SH-SY5Y (cell line): ENCODE measurements at regions not wholly inside any gene's neighbourhood (a gene's known extent, or its start where the extent isn't known, plus 50 kb on each side); places are given as distances from the start of the nearest gene placed in this dataset.

Experiments
- GATA2 ChIP-seq: IDR thresholded peaks from 2 replicates; pipeline ENCODE4 v1.6.1; 2011; ENCODE audit warnings: mild to moderate bottlenecking, low read depth, low read length
- GATA3 ChIP-seq: IDR thresholded peaks from 2 replicates; pipeline ENCODE4 v1.6.1; 2011; ENCODE audit warnings: low read depth, mild to moderate bottlenecking, low read length, moderate library complexity

- TF ChIP-seq GATA3 (no peak), GATA2 (no peak)
These were observed 521.5 kb upstream of the IRAK1BP1 start for GRCh38 chr6:78345882-78346281.
